Body of pancreas (tissue), 4 donors: ENCODE measurements at regions not wholly inside any gene's neighbourhood (a gene's known extent, or its start where the extent isn't known, plus 50 kb on each side); places are given as distances from the start of the nearest gene placed in this dataset.
"Not testable (repeated sequence)": the region's sequence is repeated elsewhere in the genome, so short reads cannot be mapped to it uniquely, and the experiment has no call there.

Experiments
- CTCF ChIP-seq, 7 experiments: fragments of 450-650 bp in 4 of 7; fragments of 200-600 bp in 3 of 7; sonication (generic) in 3 of 7; IDR thresholded peaks; one replicate each; pipeline ENCODE4 v1.5.1; 2016 to 2019; ENCODE audit warnings: antibody characterized with exemption in 7 of 7
- POLR2A ChIP-seq, 3 donors: fragments of 450-650 bp; IDR thresholded peaks; one replicate each; pipeline ENCODE4 v1.6.1; 2016; ENCODE audit warnings: antibody characterized with exemption in 3 of 3, mild to moderate bottlenecking in 2 of 3

GRCh38 chr9:62526306-62526705 is 1336.5 kb downstream of the SPATA31A7 start:
- not testable (repeated sequence) for TF ChIP-seq CTCF, POLR2A (IDR thresholded peaks at IDR 0.05)
